Upper lobe of right lung (tissue), 1 donor: ENCODE measurements at regions not wholly inside any gene's neighbourhood (a gene's known extent, or its start where the extent isn't known, plus 50 kb on each side); places are given as distances from the start of the nearest gene placed in this dataset.

Experiments used
- ATAC-seq: fragments of 200-7000 bp; cut with Tn5 transposase; one replicate; pipeline ENCODE4 v1.9.1; 2020; ENCODE audit warnings: mild to moderate bottlenecking, moderate library complexity
- DNase-seq: peaks from one replicate; pipeline ENCODE4 v3.0.0-alpha.2; 2020
- H3K27ac ChIP-seq: fragments of 200-600 bp; one replicate; pipeline ENCODE4 v1.8.0; 2022
- H3K27me3 ChIP-seq: fragments of 200-600 bp; one replicate; pipeline ENCODE4 v1.8.0; 2022; ENCODE audit warnings: mild to moderate bottlenecking
- H3K36me3 ChIP-seq: fragments of 200-600 bp; one replicate; pipeline ENCODE4 v1.8.0; 2022
- H3K4me1 ChIP-seq: fragments of 200-600 bp; one replicate; pipeline ENCODE4 v1.8.0; 2022
- H3K4me3 ChIP-seq: fragments of 200-600 bp; one replicate; pipeline ENCODE4 v1.8.0; 2022; ENCODE audit warnings: mild to moderate bottlenecking
- H3K9me3 ChIP-seq: fragments of 200-600 bp; one replicate; pipeline ENCODE4 v1.8.0; 2022
- intact Hi-C: fragments of 100-400 bp; cut with DNase I; formaldehyde crosslinking; loops from one replicate; pipeline ENCODE4 v1.11.0; 2022
- TF ChIP-seq, protein P1 (sequence below): fragments of 200-600 bp; IDR thresholded peaks from one replicate; pipeline ENCODE4 v1.8.0; 2022; ENCODE audit warnings: antibody characterized with exemption
- donor health status: DM: no; HTN: yes; CAD: no; lungs with severe emphysema.

- ATAC-seq (no peak), DNase-seq (no peak)
- Histone ChIP-seq H3K27ac (no peak overlapping the region), H3K4me1 (peaks cover 14% of the 10 kb centered on the region), H3K36me3 (no peaks in the 10 kb centered on the region), H3K4me3 (no peak overlapping the region), H3K27me3 (peaks cover 2% of the 10 kb centered on the region), H3K9me3 (no peaks in the 10 kb centered on the region)
- TF ChIP-seq, protein P1, sequence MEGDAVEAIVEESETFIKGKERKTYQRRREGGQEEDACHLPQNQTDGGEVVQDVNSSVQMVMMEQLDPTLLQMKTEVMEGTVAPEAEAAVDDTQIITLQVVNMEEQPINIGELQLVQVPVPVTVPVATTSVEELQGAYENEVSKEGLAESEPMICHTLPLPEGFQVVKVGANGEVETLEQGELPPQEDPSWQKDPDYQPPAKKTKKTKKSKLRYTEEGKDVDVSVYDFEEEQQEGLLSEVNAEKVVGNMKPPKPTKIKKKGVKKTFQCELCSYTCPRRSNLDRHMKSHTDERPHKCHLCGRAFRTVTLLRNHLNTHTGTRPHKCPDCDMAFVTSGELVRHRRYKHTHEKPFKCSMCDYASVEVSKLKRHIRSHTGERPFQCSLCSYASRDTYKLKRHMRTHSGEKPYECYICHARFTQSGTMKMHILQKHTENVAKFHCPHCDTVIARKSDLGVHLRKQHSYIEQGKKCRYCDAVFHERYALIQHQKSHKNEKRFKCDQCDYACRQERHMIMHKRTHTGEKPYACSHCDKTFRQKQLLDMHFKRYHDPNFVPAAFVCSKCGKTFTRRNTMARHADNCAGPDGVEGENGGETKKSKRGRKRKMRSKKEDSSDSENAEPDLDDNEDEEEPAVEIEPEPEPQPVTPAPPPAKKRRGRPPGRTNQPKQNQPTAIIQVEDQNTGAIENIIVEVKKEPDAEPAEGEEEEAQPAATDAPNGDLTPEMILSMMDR, result no peak
- intact Hi-C loops, result no loop called here
Measured at GRCh38 chr22:48261048-48261621, 1498.7 kb downstream of the TBC1D22A start.

DNA sequence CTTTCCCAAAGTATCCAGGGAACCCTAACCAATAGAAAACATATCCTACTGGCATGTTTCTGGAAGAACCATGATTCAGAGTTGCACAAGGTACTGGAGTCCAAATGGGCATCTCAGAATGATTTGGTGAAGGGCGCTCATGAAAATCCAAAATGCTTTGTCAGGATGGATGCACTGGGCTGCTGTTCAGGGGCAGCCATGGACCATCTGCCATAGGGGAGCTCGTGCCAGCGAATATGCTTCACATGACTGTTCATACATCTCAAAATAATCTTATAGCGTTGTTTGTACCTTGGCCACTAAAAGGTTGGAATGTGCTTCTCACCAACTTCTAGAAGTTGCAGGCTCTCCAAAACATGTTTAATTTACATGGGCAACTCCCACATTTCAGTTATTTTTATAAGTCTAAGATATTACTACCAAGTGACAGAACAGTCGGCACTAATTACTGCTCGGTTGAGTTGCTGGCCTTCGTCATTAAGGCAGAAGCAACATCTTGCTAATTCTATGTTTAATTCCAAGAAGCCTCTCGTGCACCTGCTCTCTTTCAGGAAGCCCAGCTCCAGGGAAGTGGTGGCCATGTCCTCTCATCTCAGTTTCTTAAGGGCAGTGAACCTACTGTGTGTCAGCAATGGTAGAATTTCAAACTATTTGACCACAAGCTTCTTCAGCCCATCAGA lies 1497.7 kb downstream of the TBC1D22A start:
- Histone ChIP-seq H3K4me3 (no peak overlapping the region), H3K27ac (no peak overlapping the region), H3K36me3 (no peaks in the 10 kb centered on the region), H3K27me3 (peaks cover 5% of the 10 kb centered on the region), H3K9me3 (no peaks in the 10 kb centered on the region), H3K4me1 (peaks cover 14% of the 10 kb centered on the region)
- no peak for ATAC-seq
- TF ChIP-seq, protein P1, result no peak
- intact Hi-C loops, result no loop called here
- no peak for DNase-seq

DNA sequence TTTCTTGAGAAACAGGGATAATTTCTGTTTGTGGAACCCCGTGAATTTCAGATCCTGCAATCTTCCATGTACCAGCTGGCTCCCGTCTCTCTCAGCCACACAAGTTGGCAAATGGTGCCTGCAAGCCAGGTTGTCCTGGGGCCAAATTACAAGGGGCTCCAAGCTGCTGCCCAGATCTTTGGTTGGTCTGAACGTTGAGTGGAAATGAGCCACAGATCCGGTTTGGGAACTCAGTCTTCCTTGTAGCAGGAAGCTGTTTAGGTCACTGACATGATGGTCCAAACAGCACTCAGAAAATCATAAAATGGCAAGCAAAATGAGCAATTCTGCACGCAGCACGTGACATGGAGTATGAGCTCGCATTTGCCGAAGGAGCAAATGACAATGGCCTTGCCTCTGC lies 1496.4 kb downstream of the TBC1D22A start:
- DNase-seq, result no peak
- H3K36me3 ChIP-seq, result no peaks in the 10 kb centered on the region
- no peaks in the 10 kb centered on the region for H3K9me3 ChIP-seq
- H3K27ac ChIP-seq, result no peak overlapping the region
- no peak for ATAC-seq
- TF ChIP-seq, protein P1, result no peak
- peaks cover 5% of the 10 kb centered on the region for H3K27me3 ChIP-seq
- H3K4me1 ChIP-seq, result peaks cover 19% of the 10 kb centered on the region
- intact Hi-C loops, result no loop called here
- H3K4me3 ChIP-seq, result no peak overlapping the region

- no peak for DNase-seq
- intact Hi-C loops, result no loop called here
- ATAC-seq, result no peak
- Histone ChIP-seq H3K4me1 (peaks cover 19% of the 10 kb centered on the region), H3K4me3 (no peak overlapping the region), H3K36me3 (no peaks in the 10 kb centered on the region), H3K27ac (no peak overlapping the region), H3K9me3 (no peaks in the 10 kb centered on the region), H3K27me3 (peaks cover 10% of the 10 kb centered on the region)
- TF ChIP-seq, protein P1, result no peak
Measured at GRCh38 chr22:48258064-48258701, 1495.7 kb downstream of the TBC1D22A start.

DNA sequence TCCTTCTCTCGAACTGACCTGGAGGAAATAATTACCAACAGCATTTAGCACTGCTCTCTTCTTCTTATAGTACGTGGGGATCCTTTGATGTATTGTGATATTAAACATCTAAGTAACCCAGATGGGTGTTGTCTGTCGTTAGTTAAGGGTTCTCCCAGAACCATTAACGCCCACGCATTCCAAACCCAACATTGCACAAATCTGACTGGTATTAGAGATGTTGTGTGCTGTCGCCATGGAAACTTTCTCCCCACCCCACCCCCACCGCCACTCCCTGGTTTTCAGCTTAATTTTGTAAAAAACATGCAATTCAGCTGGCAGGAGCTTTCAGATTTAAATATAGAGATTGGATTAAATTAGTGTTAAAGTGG lies 1495.2 kb downstream of the TBC1D22A start:
- TF ChIP-seq, protein P1, result no peak
- DNase-seq (no peak), ATAC-seq (peak; percentile 9)
- Histone ChIP-seq H3K4me3 (no peak overlapping the region), H3K27me3 (peaks cover 11% of the 10 kb centered on the region), H3K4me1 (peaks cover 19% of the 10 kb centered on the region), H3K27ac (no peak overlapping the region), H3K36me3 (no peaks in the 10 kb centered on the region), H3K9me3 (no peaks in the 10 kb centered on the region)
- intact Hi-C loops, result no loop called here
